Stimulated activated CD4-positive, alpha-beta T cell treated with anti-CD3 and anti-CD28 coated beads, Interleukin-1b, Interleukin-23, amount 100 ng/mL, for 4 hours (primary cell): ENCODE measurements at regions not wholly inside any gene's neighbourhood (a gene's known extent, or its start where the extent isn't known, plus 50 kb on each side); places are given as distances from the start of the nearest gene placed in this dataset.

ENCODE experiments used
- DNase-seq, 2 donors: peaks; one replicate each; pipeline ENCODE4 v3.0.0-alpha.2; 2020; ENCODE audit warnings: low read depth in 2 of 2

- DNase-seq, result no peak
Observed at GRCh38 chr22:48585916-48586798, 1241.5 kb downstream of the BRD1 start.

GRCh38 chr22:48584170-48584569 is 1243.5 kb downstream of the BRD1 start:
- DNase-seq, result no peak

- DNase-seq, result no peak
Observed at GRCh38 chr22:48581796-48582469, 1245.7 kb downstream of the BRD1 start.

GRCh38 chr22:48581205-48581766 is 1246.4 kb downstream of the BRD1 start:
- DNase-seq, result no peak

GRCh38 chr22:48580481-48580970 is 1247.1 kb downstream of the BRD1 start:
- DNase-seq, result no peak

- DNase-seq, result no peak
Observed at GRCh38 chr22:48579928-48580309, 1247.8 kb downstream of the BRD1 start.

GRCh38 chr22:48579043-48579927 is 1248.4 kb downstream of the BRD1 start:
- no peak for DNase-seq

- no peak for DNase-seq
Observed at GRCh38 chr22:48578138-48579042, 1249.3 kb downstream of the BRD1 start.

- no peak for DNase-seq
Observed at GRCh38 chr22:48577691-48578090, 1250.0 kb downstream of the BRD1 start.

- no peak for DNase-seq
Observed at GRCh38 chr22:48577014-48577690, 1250.5 kb downstream of the BRD1 start.

- DNase-seq, result no peak
Observed at GRCh38 chr22:48576333-48577013, 1251.2 kb downstream of the BRD1 start.

- no peak for DNase-seq
Observed at GRCh38 chr22:48575618-48576332, 1251.9 kb downstream of the BRD1 start.

GRCh38 chr22:48574776-48575617 is 1252.7 kb downstream of the BRD1 start:
- DNase-seq, result peak in 1 of 2 donors; percentile 3

- DNase-seq, result no peak
Observed at GRCh38 chr22:48573766-48574165, 1253.9 kb downstream of the BRD1 start.

- no peak for DNase-seq
Observed at GRCh38 chr22:48572951-48573350, 1254.7 kb downstream of the BRD1 start.

- DNase-seq, result no peak
Observed at GRCh38 chr22:48570912-48571311, 1256.8 kb downstream of the BRD1 start.

- no peak for DNase-seq
Observed at GRCh38 chr22:48569476-48570233, 1258.0 kb downstream of the BRD1 start.
